GM18508 (cell line): ENCODE measurements at regions not wholly inside any gene's neighbourhood (a gene's known extent, or its start where the extent isn't known, plus 50 kb on each side); places are given as distances from the start of the nearest gene placed in this dataset.
"Not testable (repeated sequence)": the region's sequence is repeated elsewhere in the genome, so short reads cannot be mapped to it uniquely, and the experiment has no call there.

ENCODE experiments used
- ATAC-seq: cut with Tn5 transposase; IDR thresholded peaks from one replicate; pipeline ENCODE4 v1.9.1; 2021; ENCODE audit warnings: moderate number of reproducible peaks; ENCODE audit not compliant: insufficient read depth, unreplicated experiment

GRCh38 chr1:38488162-38488898, 371.2 kb downstream of the RRAGC start:
- ATAC-seq = no peak

- ATAC-seq = no peak
Observed at GRCh38 chr1:38487396-38487795, 372.2 kb downstream of the RRAGC start.

- ATAC-seq = no peak
Observed at GRCh38 chr1:38486085-38486484, 373.5 kb downstream of the RRAGC start.

GRCh38 chr1:38481871-38482826, 377.4 kb downstream of the RRAGC start:
- ATAC-seq = no peak

GRCh38 chr1:38479662-38480061, 379.9 kb downstream of the RRAGC start:
- ATAC-seq = not testable (repeated sequence)

- ATAC-seq = no peak
Observed at GRCh38 chr1:38477811-38478210, 381.8 kb downstream of the RRAGC start.

- no peak for ATAC-seq
Observed at GRCh38 chr1:38476850-38477178, 382.8 kb downstream of the RRAGC start.

- no peak for ATAC-seq
Observed at GRCh38 chr1:38476111-38476849, 383.3 kb downstream of the RRAGC start.

GRCh38 chr1:38475624-38476005, 384.0 kb downstream of the RRAGC start:
- ATAC-seq = no peak

GRCh38 chr1:38474738-38475623, 384.6 kb downstream of the RRAGC start:
- ATAC-seq = peak; percentile 80

- no peak for ATAC-seq
Observed at GRCh38 chr1:38466487-38466886, 393.1 kb downstream of the RRAGC start.

GRCh38 chr1:38465460-38465859, 394.1 kb downstream of the RRAGC start:
- no peak for ATAC-seq

GRCh38 chr1:38464071-38464661, 395.4 kb downstream of the RRAGC start:
- ATAC-seq = no peak

GRCh38 chr1:38463074-38463473, 396.5 kb downstream of the RRAGC start:
- no peak for ATAC-seq

- ATAC-seq = no peak
Observed at GRCh38 chr1:38456531-38456876, 403.1 kb downstream of the RRAGC start.

GRCh38 chr1:38455829-38456530, 403.6 kb downstream of the RRAGC start:
- ATAC-seq = no peak

- no peak for ATAC-seq
Observed at GRCh38 chr1:38454749-38455441, 404.7 kb downstream of the RRAGC start.

GRCh38 chr1:38454236-38454635, 405.3 kb downstream of the RRAGC start:
- no peak for ATAC-seq
